ENCODE measurements at regions not wholly inside any gene's neighbourhood (a gene's known extent, or its start where the extent isn't known, plus 50 kb on each side); places are given as distances from the start of the nearest gene placed in this dataset.

DNA sequence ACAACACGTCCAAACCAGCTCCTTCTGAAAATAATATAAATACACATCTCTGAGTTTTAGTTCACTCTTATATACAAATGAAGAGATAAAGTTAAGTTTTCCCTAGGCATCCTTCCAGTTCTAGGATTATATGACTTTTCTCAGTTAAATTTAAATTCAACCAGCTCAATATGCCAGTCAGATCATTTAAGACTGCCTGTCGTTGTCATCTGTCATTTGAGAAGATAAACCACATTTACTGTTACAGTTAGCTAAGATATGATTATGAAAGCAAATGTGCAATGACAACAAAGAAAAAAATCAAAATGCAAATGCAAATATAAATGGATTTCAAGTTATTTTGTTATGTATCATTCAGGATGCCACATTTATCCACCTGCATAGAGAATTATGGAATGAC, 671.7 kb upstream of the GOT2 start:
- Histone ChIP-seq H3K9ac (ENCODE audit: low read depth in 1 of 2, low read length in 2 of 2) (no peak overlapping the region), H3K36me3 (ENCODE audit: control insufficient read depth in 1 of 2, insufficient read depth in 2 of 2, low read length in 2 of 2) (no peaks in the 10 kb centered on the region), H3K27ac (ENCODE audit: low read depth, low read length) (no peak overlapping the region), H3K4me1 (ENCODE audit: control insufficient read depth in 1 of 2, insufficient read depth in 2 of 2, low read length in 2 of 2) (no peaks in the 10 kb centered on the region), H3K4me3 (ENCODE audit: low read depth in 1 of 2, low read length in 2 of 2) (no peak overlapping the region), H3K9me3 (ENCODE audit: control insufficient read depth in 1 of 2, low read length in 2 of 2) (peaks cover 9 to 12% of the 10 kb centered on the region in 2 donors), H3K27me3 (ENCODE audit: control insufficient read depth in 1 of 2, insufficient read depth in 2 of 2, low read length in 2 of 2) (no peaks in the 10 kb centered on the region)

DNA sequence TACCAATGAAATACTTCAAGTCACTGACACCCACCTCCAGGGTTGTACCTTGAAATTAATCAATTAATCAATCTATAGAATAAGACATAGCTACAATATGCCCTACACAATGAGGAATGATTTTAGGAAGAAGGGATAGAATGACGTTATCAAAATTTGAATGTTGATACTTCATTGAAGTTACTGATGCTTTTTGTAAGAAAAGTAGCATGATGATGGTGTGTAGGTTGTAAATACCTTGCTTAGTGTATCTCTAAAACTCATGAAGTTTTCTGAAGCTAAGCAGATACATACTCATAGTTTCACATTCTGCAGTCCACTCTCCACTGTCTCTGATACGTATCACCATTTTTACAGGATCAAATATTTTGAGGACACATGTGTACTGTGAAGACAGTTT, 670.4 kb upstream of the GOT2 start:
- no peaks in the 10 kb centered on the region for H3K4me1 ChIP-seq (ENCODE audit: control insufficient read depth in 1 of 2, insufficient read depth in 2 of 2, low read length in 2 of 2)
- H3K9me3 ChIP-seq (ENCODE audit: control insufficient read depth in 1 of 2, low read length in 2 of 2): peaks cover 9 to 12% of the 10 kb centered on the region in 2 donors
- no peak overlapping the region for H3K9ac ChIP-seq (ENCODE audit: low read depth in 1 of 2, low read length in 2 of 2)
- no peak overlapping the region for H3K27ac ChIP-seq (ENCODE audit: low read depth, low read length)
- H3K36me3 ChIP-seq (ENCODE audit: control insufficient read depth in 1 of 2, insufficient read depth in 2 of 2, low read length in 2 of 2): no peaks in the 10 kb centered on the region
- no peak overlapping the region for H3K4me3 ChIP-seq (ENCODE audit: low read depth in 1 of 2, low read length in 2 of 2)
- no peaks in the 10 kb centered on the region for H3K27me3 ChIP-seq (ENCODE audit: control insufficient read depth in 1 of 2, insufficient read depth in 2 of 2, low read length in 2 of 2)

DNA sequence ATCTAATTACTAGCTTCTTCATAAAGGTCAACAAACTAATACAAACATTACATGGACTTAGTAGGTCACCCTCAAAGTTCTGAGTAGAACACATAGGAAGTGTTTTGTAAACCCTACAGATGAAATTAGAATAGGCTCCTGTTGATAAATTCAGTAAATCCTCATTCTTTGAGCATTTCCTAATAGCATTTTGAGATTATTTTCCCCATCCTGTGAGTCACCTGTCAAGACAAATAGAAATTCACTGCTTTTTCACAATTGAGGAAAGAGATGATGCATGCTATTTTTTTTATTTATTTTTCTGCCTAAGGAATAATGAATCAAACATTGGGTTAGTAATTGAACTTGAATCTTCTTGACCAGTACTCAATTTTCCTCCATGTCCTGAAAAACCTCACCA, 666.7 kb upstream of the GOT2 start:
- no peaks in the 10 kb centered on the region for H3K4me1 ChIP-seq (ENCODE audit: control insufficient read depth in 1 of 2, insufficient read depth in 2 of 2, low read length in 2 of 2)
- no peaks in the 10 kb centered on the region for H3K27me3 ChIP-seq (ENCODE audit: control insufficient read depth in 1 of 2, insufficient read depth in 2 of 2, low read length in 2 of 2)
- H3K4me3 ChIP-seq (ENCODE audit: low read depth in 1 of 2, low read length in 2 of 2): no peak overlapping the region
- H3K36me3 ChIP-seq (ENCODE audit: control insufficient read depth in 1 of 2, insufficient read depth in 2 of 2, low read length in 2 of 2): no peaks in the 10 kb centered on the region
- no peak overlapping the region for H3K27ac ChIP-seq (ENCODE audit: low read depth, low read length)
- peaks cover 7 to 9% of the 10 kb centered on the region in 2 donors for H3K9me3 ChIP-seq (ENCODE audit: control insufficient read depth in 1 of 2, low read length in 2 of 2)
- no peak overlapping the region for H3K9ac ChIP-seq (ENCODE audit: low read depth in 1 of 2, low read length in 2 of 2)

DNA sequence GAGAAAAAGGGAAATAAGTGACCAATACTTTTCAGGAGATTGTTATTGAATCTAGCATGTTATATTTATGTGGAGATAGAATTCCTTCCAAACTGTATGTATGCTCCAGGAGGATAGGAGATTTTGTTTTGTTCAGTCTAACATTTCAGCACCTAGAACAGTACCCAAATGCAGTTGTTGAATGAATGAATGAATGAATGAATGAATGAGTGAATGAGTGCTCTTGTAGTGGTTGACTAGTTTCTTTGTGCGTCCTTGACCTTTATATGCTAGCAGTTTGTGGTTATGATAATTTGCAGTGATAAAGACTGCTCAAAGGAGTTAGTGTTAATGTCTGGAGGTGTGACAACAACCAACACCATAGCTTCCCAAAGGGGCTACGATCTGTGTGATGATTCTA, 663.5 kb upstream of the GOT2 start:
- Histone ChIP-seq H3K9ac (ENCODE audit: low read depth in 1 of 2, low read length in 2 of 2) (no peak overlapping the region), H3K4me3 (ENCODE audit: low read depth in 1 of 2, low read length in 2 of 2) (no peak overlapping the region), H3K9me3 (ENCODE audit: control insufficient read depth in 1 of 2, low read length in 2 of 2) (peaks cover 16 to 18% of the 10 kb centered on the region in 2 donors), H3K27ac (ENCODE audit: low read depth, low read length) (no peak overlapping the region), H3K36me3 (ENCODE audit: control insufficient read depth in 1 of 2, insufficient read depth in 2 of 2, low read length in 2 of 2) (no peaks in the 10 kb centered on the region), H3K4me1 (ENCODE audit: control insufficient read depth in 1 of 2, insufficient read depth in 2 of 2, low read length in 2 of 2) (no peaks in the 10 kb centered on the region), H3K27me3 (ENCODE audit: control insufficient read depth in 1 of 2, insufficient read depth in 2 of 2, low read length in 2 of 2) (no peaks in the 10 kb centered on the region)

GRCh38 chr16:59394526-59394925, 660.4 kb upstream of the GOT2 start:
- Histone ChIP-seq H3K27me3 (ENCODE audit: control insufficient read depth in 1 of 2, insufficient read depth in 2 of 2, low read length in 2 of 2) (no peaks in the 10 kb centered on the region), H3K9ac (ENCODE audit: low read depth in 1 of 2, low read length in 2 of 2) (no peak overlapping the region), H3K36me3 (ENCODE audit: control insufficient read depth in 1 of 2, insufficient read depth in 2 of 2, low read length in 2 of 2) (no peaks in the 10 kb centered on the region), H3K4me1 (ENCODE audit: control insufficient read depth in 1 of 2, insufficient read depth in 2 of 2, low read length in 2 of 2) (no peaks in the 10 kb centered on the region), H3K27ac (ENCODE audit: low read depth, low read length) (no peak overlapping the region), H3K9me3 (ENCODE audit: control insufficient read depth in 1 of 2, low read length in 2 of 2) (peaks cover 14 to 18% of the 10 kb centered on the region in 2 donors), H3K4me3 (ENCODE audit: low read depth in 1 of 2, low read length in 2 of 2) (no peak overlapping the region)

- H3K36me3 ChIP-seq (ENCODE audit: control insufficient read depth in 1 of 2, insufficient read depth in 2 of 2, low read length in 2 of 2): no peaks in the 10 kb centered on the region
- no peak overlapping the region for H3K27ac ChIP-seq (ENCODE audit: low read depth, low read length)
- no peaks in the 10 kb centered on the region for H3K4me1 ChIP-seq (ENCODE audit: control insufficient read depth in 1 of 2, insufficient read depth in 2 of 2, low read length in 2 of 2)
- no peak overlapping the region for H3K9ac ChIP-seq (ENCODE audit: low read depth in 1 of 2, low read length in 2 of 2)
- no peak overlapping the region for H3K4me3 ChIP-seq (ENCODE audit: low read depth in 1 of 2, low read length in 2 of 2)
- H3K9me3 ChIP-seq (ENCODE audit: control insufficient read depth in 1 of 2, low read length in 2 of 2): peaks cover 14 to 29% of the 10 kb centered on the region in 2 donors
- no peaks in the 10 kb centered on the region for H3K27me3 ChIP-seq (ENCODE audit: control insufficient read depth in 1 of 2, insufficient read depth in 2 of 2, low read length in 2 of 2)
Observed at GRCh38 chr16:59392911-59393310, 658.8 kb upstream of the GOT2 start.

GRCh38 chr16:59391617-59392364, 657.7 kb upstream of the GOT2 start:
- Histone ChIP-seq H3K36me3 (ENCODE audit: control insufficient read depth in 1 of 2, insufficient read depth in 2 of 2, low read length in 2 of 2) (no peaks in the 10 kb centered on the region), H3K9me3 (ENCODE audit: control insufficient read depth in 1 of 2, low read length in 2 of 2) (peaks cover 10 to 29% of the 10 kb centered on the region in 2 donors), H3K4me1 (ENCODE audit: control insufficient read depth in 1 of 2, insufficient read depth in 2 of 2, low read length in 2 of 2) (no peaks in the 10 kb centered on the region), H3K4me3 (ENCODE audit: low read depth in 1 of 2, low read length in 2 of 2) (no peak overlapping the region), H3K27ac (ENCODE audit: low read depth, low read length) (no peak overlapping the region), H3K27me3 (ENCODE audit: control insufficient read depth in 1 of 2, insufficient read depth in 2 of 2, low read length in 2 of 2) (no peaks in the 10 kb centered on the region), H3K9ac (ENCODE audit: low read depth in 1 of 2, low read length in 2 of 2) (no peak overlapping the region)

GRCh38 chr16:59385959-59386358, 651.8 kb upstream of the GOT2 start:
- Histone ChIP-seq H3K27me3 (ENCODE audit: control insufficient read depth in 1 of 2, insufficient read depth in 2 of 2, low read length in 2 of 2) (no peaks in the 10 kb centered on the region), H3K9me3 (ENCODE audit: control insufficient read depth in 1 of 2, low read length in 2 of 2) (peaks cover 0 to 11% of the 10 kb centered on the region in 2 donors), H3K36me3 (ENCODE audit: control insufficient read depth in 1 of 2, insufficient read depth in 2 of 2, low read length in 2 of 2) (no peaks in the 10 kb centered on the region), H3K4me1 (ENCODE audit: control insufficient read depth in 1 of 2, insufficient read depth in 2 of 2, low read length in 2 of 2) (no peaks in the 10 kb centered on the region), H3K27ac (ENCODE audit: low read depth, low read length) (no peak overlapping the region), H3K4me3 (ENCODE audit: low read depth in 1 of 2, low read length in 2 of 2) (no peak overlapping the region), H3K9ac (ENCODE audit: low read depth in 1 of 2, low read length in 2 of 2) (no peak overlapping the region)

DNA sequence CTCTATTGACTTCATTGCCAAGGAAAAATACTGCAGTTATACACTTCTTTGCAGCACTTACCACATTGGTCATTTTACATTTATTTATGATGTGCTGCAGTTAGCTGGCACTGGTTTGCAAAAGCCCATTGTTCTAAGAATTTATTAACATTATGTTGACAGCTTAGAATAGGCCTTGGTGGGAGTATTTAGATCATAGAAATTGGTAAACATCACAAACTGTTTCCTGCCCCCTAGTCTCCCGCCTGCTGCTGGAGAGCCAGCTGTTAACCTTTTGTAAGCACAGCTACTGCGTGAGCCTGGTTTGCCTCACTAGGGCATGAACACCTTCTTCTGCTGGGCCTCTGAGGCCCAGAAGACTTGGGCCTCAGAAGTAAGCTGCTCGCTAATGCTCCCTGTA, 651.4 kb upstream of the GOT2 start:
- Histone ChIP-seq H3K9ac (ENCODE audit: low read depth in 1 of 2, low read length in 2 of 2) (no peak overlapping the region), H3K27me3 (ENCODE audit: control insufficient read depth in 1 of 2, insufficient read depth in 2 of 2, low read length in 2 of 2) (no peaks in the 10 kb centered on the region), H3K36me3 (ENCODE audit: control insufficient read depth in 1 of 2, insufficient read depth in 2 of 2, low read length in 2 of 2) (no peaks in the 10 kb centered on the region), H3K9me3 (ENCODE audit: control insufficient read depth in 1 of 2, low read length in 2 of 2) (peaks cover 0 to 11% of the 10 kb centered on the region in 2 donors), H3K4me3 (ENCODE audit: low read depth in 1 of 2, low read length in 2 of 2) (no peak overlapping the region), H3K27ac (ENCODE audit: low read depth, low read length) (no peak overlapping the region), H3K4me1 (ENCODE audit: control insufficient read depth in 1 of 2, insufficient read depth in 2 of 2, low read length in 2 of 2) (no peaks in the 10 kb centered on the region)

DNA sequence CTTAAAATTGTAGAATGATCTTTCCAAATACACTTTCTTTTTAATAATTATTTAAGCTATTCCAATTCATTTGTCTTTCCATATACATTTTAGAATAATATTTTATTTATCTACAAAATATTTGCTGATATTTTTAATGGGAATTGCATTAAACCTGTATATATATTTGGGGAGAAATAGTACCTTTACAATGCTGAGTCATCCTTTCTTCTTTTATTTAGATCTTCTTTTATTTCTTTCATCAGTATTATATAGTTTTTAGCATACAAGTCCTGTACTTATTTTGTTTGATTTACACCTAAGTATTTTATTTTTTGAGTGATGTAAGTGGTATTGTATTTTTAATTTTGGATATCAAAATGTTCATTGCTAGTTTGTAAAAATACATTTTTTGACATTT, 639.5 kb upstream of the GOT2 start:
- no peaks in the 10 kb centered on the region for H3K4me1 ChIP-seq (ENCODE audit: control insufficient read depth in 1 of 2, insufficient read depth in 2 of 2, low read length in 2 of 2)
- no peak overlapping the region for H3K4me3 ChIP-seq (ENCODE audit: low read depth in 1 of 2, low read length in 2 of 2)
- no peak overlapping the region for H3K9ac ChIP-seq (ENCODE audit: low read depth in 1 of 2, low read length in 2 of 2)
- H3K27ac ChIP-seq (ENCODE audit: low read depth, low read length): no peak overlapping the region
- peaks cover 4 to 7% of the 10 kb centered on the region in 2 donors for H3K9me3 ChIP-seq (ENCODE audit: control insufficient read depth in 1 of 2, low read length in 2 of 2)
- no peaks in the 10 kb centered on the region for H3K27me3 ChIP-seq (ENCODE audit: control insufficient read depth in 1 of 2, insufficient read depth in 2 of 2, low read length in 2 of 2)
- H3K36me3 ChIP-seq (ENCODE audit: control insufficient read depth in 1 of 2, insufficient read depth in 2 of 2, low read length in 2 of 2): no peaks in the 10 kb centered on the region

All from duodenal mucosa (tissue), 2 donors.